ENCODE measurements at regions not wholly inside any gene's neighbourhood (a gene's known extent, or its start where the extent isn't known, plus 50 kb on each side); places are given as distances from the start of the nearest gene placed in this dataset.

DNA sequence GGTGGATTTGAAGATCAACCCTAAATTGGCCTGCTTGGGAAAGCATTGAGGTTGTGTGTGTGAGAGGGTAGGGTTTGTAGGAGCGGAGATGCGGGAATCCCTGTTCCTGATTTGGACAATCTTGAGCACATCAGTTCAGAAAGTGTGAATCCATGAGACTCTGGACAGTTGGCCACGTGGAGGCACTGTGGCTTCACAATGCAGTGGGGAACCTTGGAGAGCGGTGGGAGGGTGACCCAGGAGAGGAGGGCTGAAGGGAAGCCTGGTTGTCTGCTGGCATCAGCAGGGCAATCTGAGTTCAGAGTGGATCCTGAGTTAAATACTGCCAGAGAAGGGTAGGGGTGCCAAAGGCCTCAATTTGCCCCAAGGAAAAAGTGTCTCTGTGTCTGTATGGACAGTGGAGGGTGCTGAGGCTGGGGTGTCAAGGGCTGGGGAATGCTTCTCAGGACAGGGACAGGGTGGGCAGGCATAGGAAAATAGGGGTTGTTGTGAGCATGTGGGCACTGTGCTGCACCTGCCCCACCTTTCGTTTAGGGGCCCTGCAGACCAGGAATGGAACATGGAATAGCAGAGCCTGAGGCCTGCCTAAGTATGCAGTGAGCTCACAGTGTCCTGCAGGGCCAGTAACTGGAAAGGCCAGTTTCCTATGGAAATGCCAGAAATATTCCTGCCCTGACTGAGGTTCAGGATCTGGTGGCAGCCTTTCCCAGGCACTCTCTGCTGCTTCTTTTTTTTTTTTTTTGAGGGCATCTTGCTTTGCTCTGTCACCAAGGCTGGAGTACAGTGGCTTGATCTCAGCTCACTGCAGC lies 162.9 kb upstream of the PRSS58 start:
- TF ChIP-seq YY1 (IDR thresholded peaks at IDR 0.05; ENCODE audit: insufficient read depth, insufficient read length) (no peak), ZNF274 (IDR thresholded peaks at IDR 0.05; ENCODE audit: low read depth, low read length) (no peak), SUZ12 (IDR thresholded peaks at IDR 0.05; ENCODE audit: extremely low read depth, insufficient read depth, insufficient read length) (no peak)
